ENCODE measurements at regions not wholly inside any gene's neighbourhood (a gene's known extent, or its start where the extent isn't known, plus 50 kb on each side); places are given as distances from the start of the nearest gene placed in this dataset.
A peak's percentile ranks its signal among the peaks of the same experiment; 100 is the strongest.
"Not testable (repeated sequence)": the region's sequence is repeated elsewhere in the genome, so short reads cannot be mapped to it uniquely, and the experiment has no call there.

GRCh38 chr3:197430502-197430901, 125.3 kb downstream of the BDH1 start:
- no peak for DNase-seq

DNA sequence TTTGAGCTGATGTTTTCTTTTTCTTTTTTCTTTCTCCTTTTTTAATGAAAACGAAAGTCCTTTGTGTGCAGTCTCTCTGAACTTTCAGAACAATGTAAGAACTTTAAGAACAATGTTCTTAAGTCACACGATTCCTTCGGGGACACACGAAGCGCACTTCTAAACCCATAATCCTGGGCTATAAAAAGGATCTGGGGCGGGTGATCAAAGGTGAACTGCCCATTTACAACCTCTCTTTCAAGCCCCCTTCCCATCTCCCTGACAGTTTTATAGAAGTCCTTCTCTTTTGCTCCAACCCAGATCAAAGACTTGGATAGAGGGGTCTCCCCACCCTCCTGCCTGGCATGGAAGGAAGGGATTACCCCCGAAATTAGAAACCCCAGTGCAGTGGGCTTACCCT, 126.8 kb downstream of the BDH1 start:
- DNase-seq = no peak

- peak; percentile 15 to 45 for DNase-seq
Measured at GRCh38 chr3:197428117-197428801, 127.5 kb downstream of the BDH1 start.

GRCh38 chr3:197427021-197427420, 128.6 kb upstream of the DLG1 start:
- DNase-seq = no peak

DNA sequence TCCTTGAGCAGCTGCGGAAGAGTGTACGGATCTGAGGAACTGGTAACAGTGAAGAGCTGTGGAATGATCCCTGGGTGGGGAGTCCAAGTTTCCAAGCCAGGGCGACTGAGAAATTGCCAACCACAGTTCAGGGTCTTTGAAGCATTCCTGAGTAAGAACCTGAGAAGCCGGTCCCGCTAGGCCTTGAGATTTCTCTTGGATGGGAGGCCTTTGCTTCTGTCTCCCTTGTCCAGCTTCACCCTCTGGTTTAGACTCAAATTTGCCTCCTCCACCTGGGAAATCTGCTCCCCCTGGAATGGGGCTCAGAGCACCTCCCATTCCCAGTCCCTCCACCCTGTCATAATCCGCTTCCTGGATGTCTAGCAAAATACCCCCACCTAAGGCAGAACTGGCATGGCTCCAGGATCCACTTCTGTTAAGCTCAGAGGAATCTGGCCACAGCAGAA, 127.7 kb upstream of the DLG1 start:
- no peak for DNase-seq

DNA sequence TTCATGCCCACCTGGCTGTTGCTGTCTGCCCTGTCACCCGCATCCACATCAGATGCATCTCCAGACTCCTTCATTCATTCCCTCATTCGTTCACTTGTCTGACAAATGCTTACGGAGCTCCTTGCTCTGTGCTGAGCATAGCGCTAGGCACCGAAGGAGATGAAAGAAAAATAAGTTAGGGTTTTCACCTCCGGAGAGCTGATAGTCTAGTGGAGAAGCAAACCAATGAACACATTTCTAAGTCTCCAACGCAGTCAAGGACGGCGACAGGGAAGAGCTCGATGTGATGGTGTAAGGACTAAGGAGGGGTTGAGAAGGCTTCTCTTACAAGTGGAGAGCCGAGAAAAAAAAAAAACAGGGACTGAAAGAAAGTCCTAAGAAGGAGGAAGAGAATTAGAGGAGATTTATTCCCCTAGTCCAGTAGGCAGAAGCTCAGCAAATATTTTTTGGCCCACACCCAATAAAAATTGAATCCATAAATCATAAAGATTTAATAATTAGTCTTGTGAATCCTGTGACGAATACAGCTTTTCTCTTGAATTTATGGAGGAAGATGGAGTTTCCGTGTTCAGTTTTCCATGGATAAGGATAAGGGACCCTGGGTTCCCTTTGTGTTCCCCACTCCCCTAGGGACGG, 127.2 kb upstream of the DLG1 start:
- no peak for DNase-seq

GRCh38 chr3:197424674-197425484, 126.5 kb upstream of the DLG1 start:
- DNase-seq = no peak

DNA sequence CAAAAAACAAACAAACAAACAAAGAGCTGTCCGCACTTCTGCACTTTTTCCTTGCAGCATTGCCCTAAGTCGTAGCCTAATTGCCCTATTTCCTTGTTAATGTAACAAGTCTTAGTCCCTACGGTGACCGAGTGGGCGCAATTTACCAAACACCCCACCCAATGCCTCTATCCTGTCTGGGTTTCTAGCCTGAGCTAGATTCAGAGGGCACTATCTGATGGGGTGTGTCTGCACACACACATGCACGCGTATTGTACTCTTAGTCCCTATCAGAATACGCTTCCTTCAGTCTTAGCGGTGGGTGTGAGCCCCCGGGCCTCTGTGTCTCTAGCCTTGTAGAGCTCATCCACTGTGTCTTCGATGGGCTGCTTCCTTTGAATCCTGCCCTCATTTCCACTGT, 125.9 kb upstream of the DLG1 start:
- DNase-seq = no peak

- no peak for DNase-seq
Measured at GRCh38 chr3:197423376-197423775, 125.0 kb upstream of the DLG1 start.

DNA sequence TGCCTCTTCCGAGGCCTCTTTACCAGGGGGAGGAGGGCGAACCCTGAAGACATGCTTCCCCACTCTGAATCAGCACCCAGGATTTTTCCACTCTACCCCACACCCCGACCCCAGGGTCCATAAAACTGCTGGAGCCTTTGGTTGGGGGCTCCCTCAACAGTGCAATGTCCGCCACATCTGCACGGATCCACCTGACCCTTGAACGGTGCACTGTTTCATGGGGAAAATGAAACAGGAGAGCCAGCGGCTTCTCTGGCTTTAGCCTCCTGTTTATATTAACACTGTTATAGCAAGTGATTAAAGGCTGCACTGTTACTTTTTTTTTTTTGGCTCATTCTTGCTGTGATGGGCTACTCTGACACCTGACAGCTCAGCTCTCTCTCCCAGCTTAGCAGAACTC, 124.1 kb upstream of the DLG1 start:
- no peak for DNase-seq

- DNase-seq = no peak
Measured at GRCh38 chr3:197421021-197421420, 122.6 kb upstream of the DLG1 start.

DNA sequence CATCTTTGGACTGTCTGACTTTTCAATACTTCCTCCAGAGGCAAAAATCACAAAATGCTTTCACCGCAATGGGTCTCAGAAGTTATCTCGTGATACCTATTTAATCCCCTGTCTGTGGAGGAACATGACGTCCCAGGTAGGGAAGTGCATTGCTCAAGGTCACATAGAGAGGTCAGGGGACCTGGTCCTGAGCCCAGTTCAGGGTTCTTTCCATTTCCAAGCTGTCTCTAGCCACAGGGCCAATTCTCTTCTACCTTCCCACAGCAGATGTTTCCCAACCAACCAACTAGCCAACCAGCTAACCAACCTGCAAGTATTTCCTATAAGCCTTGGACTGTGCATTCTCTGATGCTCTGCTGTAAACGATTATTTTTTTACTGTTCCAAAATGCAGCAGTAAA, 122.2 kb upstream of the DLG1 start:
- DNase-seq = no peak

GRCh38 chr3:197420115-197420514, 121.7 kb upstream of the DLG1 start:
- DNase-seq = no peak

DNA sequence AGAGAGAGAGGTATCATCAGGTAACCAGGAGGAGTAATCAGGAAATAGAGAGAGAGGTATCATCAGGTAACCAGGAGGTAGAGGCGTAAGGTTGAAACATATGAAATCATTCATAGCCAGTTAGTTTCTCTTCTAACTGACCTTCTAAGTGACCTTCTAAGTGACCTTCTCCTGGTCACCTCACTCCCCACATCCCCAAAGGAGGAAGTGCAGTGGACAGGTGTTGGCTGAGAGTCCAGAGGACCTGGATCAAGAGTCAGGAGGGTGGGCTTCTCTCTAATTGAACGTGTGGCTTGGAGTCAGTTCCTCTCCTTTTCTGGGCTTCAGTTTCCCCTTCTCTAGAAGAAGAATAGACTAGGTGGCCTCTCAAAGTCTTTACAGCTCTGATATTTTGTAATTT, 121.3 kb upstream of the DLG1 start:
- DNase-seq = no peak

DNA sequence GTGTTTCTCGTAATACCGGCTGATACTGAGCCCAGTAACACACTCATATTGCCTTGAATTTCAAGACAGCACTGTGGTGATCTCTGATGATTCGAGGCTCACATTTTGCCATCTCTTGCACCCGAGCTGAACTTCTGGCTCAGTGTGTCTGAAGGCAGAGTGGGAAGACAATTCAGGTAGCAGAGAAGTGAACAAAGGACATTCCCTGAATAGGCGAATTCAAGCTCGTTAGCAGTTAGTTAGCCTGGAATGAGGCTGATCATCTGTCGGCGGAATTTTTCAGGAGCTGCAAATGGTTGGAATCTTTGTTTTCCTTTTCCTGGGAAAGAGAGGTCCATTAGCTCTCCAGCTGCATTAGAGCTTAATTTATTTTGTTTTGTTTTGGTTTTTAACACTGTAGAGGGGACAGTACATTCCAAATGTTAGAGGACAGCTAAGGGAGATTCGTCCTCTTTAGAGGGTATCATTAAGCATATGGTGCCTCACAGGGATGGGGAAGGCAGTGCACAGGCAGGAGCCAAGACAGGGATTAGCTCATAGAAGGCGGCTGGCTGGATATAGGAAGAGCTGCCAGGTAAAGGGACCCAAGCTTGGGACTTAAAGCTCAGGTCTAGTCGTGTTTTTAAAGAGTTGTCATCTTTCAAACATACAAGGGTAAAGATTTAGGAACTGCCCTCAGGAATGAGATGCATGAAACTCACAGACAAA, 119.7 kb upstream of the DLG1 start:
- DNase-seq = no peak

DNA sequence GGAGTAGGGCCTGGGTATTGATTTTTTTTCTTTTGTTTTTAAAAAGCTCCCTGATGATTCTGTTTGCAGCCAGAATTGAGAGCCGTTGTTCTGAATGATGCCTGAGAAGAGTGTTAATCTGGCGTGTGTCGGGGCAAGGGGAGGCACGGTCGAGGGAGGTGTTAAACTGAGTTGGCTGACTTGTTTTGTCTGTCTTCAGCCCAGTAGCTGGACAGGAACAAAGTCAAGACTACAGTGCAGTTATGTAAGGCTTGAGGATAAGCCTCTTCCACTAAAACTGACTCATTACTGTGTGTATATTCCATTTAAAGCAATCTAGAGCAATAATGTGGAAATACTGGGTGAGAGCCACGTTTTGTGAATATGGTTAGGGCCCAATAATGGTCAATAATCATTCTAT, 119.0 kb upstream of the DLG1 start:
- DNase-seq = no peak

DNA sequence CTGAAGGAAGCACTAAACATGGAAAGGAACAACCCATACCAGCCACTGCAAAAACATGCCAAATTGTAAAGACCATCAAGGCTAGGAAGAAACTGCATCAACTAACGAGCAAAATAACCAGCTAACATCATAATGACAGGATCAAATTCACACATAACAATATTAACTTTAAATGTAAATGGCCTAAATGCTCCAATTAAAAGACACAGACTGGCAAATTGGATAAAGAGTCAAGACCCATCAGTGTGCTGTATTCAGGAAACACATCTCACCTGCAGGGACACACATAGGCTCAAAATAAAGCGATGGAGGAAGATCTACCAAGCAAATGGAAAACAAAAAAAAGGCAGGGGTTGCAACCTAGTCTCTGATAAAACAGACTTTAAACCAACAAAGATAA, 113.5 kb upstream of the DLG1 start:
- DNase-seq = not testable (repeated sequence)

GRCh38 chr3:197410170-197410569, 111.8 kb upstream of the DLG1 start:
- not testable (repeated sequence) for DNase-seq

DNA sequence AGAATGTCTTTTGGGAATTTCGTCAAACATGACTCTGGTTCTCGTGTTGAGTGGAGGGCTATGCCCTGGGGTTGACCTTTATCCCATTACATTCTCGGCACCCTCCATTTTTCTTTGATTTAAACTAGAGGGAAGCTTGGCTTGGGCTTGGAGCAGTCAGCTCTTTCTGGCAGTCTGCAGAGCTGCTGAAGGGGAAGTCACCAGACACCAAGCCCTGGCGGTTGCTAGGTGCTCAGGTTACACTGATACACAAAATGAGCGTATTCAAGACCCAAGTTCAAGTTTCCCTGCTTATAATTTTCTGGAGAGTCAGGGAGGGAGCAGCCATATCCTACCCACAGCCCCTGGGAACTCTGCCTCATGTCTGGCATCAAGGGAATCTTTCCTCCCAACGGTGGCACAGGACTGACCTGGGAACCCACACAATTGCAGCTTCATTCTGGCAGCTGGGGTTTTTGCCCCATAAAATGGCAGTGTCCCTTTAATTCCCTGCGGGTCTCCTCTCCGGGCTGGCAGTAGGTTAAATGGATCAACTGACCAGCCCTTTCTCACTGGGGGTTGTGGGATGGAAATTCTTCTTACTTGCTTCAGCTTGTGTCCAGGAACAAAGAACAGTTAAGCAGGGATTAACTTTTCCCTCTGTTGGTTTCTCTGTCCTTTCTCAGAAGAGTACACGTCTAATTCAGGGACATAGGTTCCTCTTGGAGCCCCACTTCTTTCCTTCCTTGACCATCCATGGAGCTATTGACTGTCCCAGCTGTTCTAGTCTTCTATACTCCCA, 110.0 kb upstream of the DLG1 start:
- no peak for DNase-seq

DNA sequence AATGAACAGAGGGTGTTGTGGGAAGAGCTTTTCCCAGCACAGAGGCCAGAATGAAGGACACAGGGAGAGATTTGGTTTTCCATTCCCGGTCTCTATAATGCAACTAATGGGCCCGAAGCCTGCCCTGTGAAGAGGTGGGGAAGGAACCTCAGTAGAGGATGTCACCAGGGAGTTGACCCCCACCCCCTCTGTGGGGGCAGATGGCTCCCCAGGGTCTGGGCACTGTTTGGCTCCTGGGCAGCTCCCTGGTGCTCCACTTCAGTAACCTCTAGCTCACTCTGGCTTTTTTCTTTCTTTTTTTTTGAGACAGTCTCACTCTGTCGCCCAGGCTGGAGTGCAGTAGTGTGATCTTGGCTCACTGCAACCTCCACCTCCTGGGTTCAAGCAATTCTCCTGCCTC, 109.1 kb upstream of the DLG1 start:
- no peak for DNase-seq

DNA sequence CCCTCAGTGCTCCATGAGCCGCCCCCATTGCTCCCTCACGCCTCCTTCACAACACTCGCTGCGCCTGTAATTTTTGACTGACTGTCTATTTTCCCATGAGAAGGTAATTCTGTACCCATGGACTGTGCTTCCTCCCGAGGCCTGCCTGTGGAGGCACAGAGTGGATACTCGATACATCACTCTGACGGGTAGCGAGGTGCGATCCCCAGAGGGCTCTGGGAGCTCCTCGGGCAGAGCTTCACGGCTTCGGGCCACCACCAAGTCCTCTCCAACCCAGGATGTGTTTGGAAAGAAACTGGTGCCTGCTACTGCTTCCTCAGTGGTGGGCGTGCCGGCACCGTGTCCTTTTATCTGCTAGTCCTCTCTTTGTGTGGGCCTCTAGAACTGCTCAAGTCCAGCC, 108.6 kb upstream of the DLG1 start:
- DNase-seq = no peak

DNA sequence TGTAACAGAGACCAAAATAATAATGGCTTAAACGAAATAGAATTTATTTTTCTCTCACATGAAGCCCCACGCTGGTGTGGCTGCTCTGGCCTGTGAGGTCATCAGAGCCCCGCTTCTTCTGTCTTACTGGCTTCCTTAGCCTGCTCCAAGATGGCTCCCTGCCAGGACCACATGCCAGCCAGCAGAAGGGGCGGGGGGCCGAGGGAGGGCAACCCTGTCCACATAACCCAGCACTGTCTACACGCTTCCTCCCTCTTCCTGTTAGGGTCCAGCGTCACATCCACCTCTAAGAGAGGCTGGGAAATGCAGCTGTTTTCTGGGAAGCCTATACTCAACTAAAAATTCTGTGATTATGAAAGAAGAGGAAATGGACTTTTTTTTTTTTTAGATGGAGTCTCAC, 107.9 kb upstream of the DLG1 start:
- DNase-seq = no peak

DNA sequence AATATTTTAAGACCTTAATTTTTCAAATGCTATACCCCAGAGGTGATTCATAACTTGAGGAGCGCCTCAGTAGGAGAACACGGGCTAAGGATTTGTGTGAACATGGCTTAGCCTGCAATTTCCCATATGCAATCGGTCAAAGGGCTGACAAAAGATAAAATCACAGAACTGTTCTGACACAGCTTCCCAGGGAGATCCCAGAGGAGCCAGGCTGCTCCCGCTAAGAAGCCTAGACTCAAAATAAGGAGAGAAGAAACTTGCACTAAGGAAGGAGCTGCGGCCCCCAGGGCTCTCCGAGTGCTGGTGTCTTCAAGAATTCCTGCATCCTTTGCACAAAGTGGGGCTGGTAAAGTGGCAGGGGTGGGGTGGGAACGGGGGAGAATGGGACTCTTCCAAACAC, 106.3 kb upstream of the DLG1 start:
- no peak for DNase-seq
